A549 (cell line): ENCODE measurements at regions not wholly inside any gene's neighbourhood (a gene's known extent, or its start where the extent isn't known, plus 50 kb on each side); places are given as distances from the start of the nearest gene placed in this dataset.

Experiments used
- ATAC-seq, 2 experiments: fragments of 200-7000 bp in 1 of 2; fragments of >200 bp in 1 of 2; cut with Nextera tagmentation in 1 of 2; cut with Tn5 transposase in 1 of 2; 3 replicates each; pipeline versions ENCODE4 v1.8.0 to v1.9.1; 2018 to 2020; ENCODE audit warnings: mild to moderate bottlenecking in 1 of 2, moderate library complexity in 1 of 2
- CTCF ChIA-PET: fragments of 300-600 bp; sonication (Branson Sonifier 250); formaldehyde crosslinking; extraction: SDS; loops from one replicate; lab custom pipeline; 2021; ENCODE audit warnings: antibody characterized with exemption, inconsistent platforms; lab: Yijun Ruan, JAX
- POLR2A ChIA-PET: fragments of 350-600 bp; formaldehyde crosslinking; extraction: SDS; loops from one replicate; lab custom pipeline; 2021; ENCODE audit warnings: antibody characterized with exemption, inconsistent platforms; lab: Yijun Ruan, JAX
- DNase-seq, 2 experiments: peaks; one replicate each; pipeline versions ENCODE4 v3.0.0 to v3.0.0-alpha.2; 2011 to 2016; ENCODE audit warnings: low read depth in 1 of 2, low spot score in 1 of 2
- FAIRE-seq: peaks from 2 replicates; lab custom pipeline; 2011; peaks lifted over from hg19 to GRCh38; lab: Jason Lieb, UNC
- H3K27ac ChIP-seq, 2 experiments: fragments of >200 bp; sonication (Bioruptor Twin); formaldehyde crosslinking; 3 replicates each; pipeline ENCODE4 v1.5.1; 2016 to 2017
- H3K4me1 ChIP-seq: fragments of >200 bp; sonication (Bioruptor Twin); formaldehyde crosslinking; 3 replicates; pipeline ENCODE4 v1.6.1; 2016
- H3K4me2 ChIP-seq: fragments of >200 bp; sonication (Bioruptor Twin); formaldehyde crosslinking; 3 replicates; pipeline ENCODE4 v1.6.1; 2016
- H3K4me3 ChIP-seq: fragments of >200 bp; sonication (Bioruptor Twin); formaldehyde crosslinking; 3 replicates; pipeline ENCODE4 v1.5.1; 2016
- H3K9me3 ChIP-seq: fragments of >200 bp; sonication (Bioruptor Twin); formaldehyde crosslinking; 3 replicates; pipeline ENCODE4 v1.6.1; 2016
- ATOH8 ChIP-seq: fragments of 250-450 bp; sonication (Bioruptor Pico); IDR thresholded peaks from 2 replicates; pipeline ENCODE4 v1.5.0; 2020; ENCODE audit warnings: low read depth, mild to moderate bottlenecking, moderate library complexity
- CHD4 ChIP-seq: fragments of 200-600 bp; sonication (generic); IDR thresholded peaks from 2 replicates; pipeline ENCODE4 v1.6.1; 2016; ENCODE audit warnings: antibody characterized with exemption, mild to moderate bottlenecking, borderline replicate concordance
- CTCF ChIP-seq: fragments of >200 bp; sonication (Bioruptor Twin); formaldehyde crosslinking; IDR thresholded peaks from 3 replicates; pipeline ENCODE4 v1.5.1; 2016
- EHF ChIP-seq: fragments of 250-450 bp; sonication (Bioruptor Pico); IDR thresholded peaks from 2 replicates; pipeline ENCODE4 v1.5.0; 2020; ENCODE audit warnings: mild to moderate bottlenecking
- ESRRA ChIP-seq: fragments of 150-350 bp; IDR thresholded peaks from 2 replicates; pipeline ENCODE4 v1.6.1; 2014; ENCODE audit warnings: mild to moderate bottlenecking, low read length, borderline replicate concordance
- FOSB ChIP-seq: fragments of 250-450 bp; sonication (Bioruptor Pico); IDR thresholded peaks from 2 replicates; pipeline ENCODE4 v1.5.0; 2020; ENCODE audit warnings: mild to moderate bottlenecking, moderate library complexity
- FOSL2 ChIP-seq, 2 experiments: fragments of 450-650 bp in 1 of 2; fragments of >200 bp in 1 of 2; sonication (Bioruptor Twin) in 1 of 2; formaldehyde crosslinking; IDR thresholded peaks; 2 replicates each; pipeline versions ENCODE4 v1.5.0 to v1.6.1; 2016 to 2020; ENCODE audit warnings: mild to moderate bottlenecking in 1 of 2, moderate library complexity in 1 of 2
- HEYL ChIP-seq: fragments of 250-450 bp; sonication (Bioruptor Pico); IDR thresholded peaks from 2 replicates; pipeline ENCODE4 v1.8.0; 2021; ENCODE audit warnings: mild to moderate bottlenecking, moderate library complexity
- HOXA7 ChIP-seq: fragments of 250-450 bp; sonication (Bioruptor Pico); IDR thresholded peaks from 2 replicates; pipeline ENCODE4 v1.5.0; 2020; ENCODE audit warnings: mild to moderate bottlenecking, moderate library complexity
- HOXB13 ChIP-seq: fragments of 250-450 bp; sonication (Bioruptor Pico); IDR thresholded peaks from 2 replicates; pipeline ENCODE4 v1.5.0; 2020; ENCODE audit warnings: low read depth, mild to moderate bottlenecking, moderate library complexity
- HOXB5 ChIP-seq: fragments of 250-450 bp; sonication (Bioruptor Pico); IDR thresholded peaks from 2 replicates; pipeline ENCODE4 v1.5.0; 2020; ENCODE audit warnings: mild to moderate bottlenecking, moderate library complexity
- JUNB ChIP-seq: fragments of >200 bp; sonication (Bioruptor Twin); formaldehyde crosslinking; IDR thresholded peaks from 2 replicates; pipeline ENCODE4 v1.6.1; 2016
- MAFK ChIP-seq: fragments of 450-650 bp; IDR thresholded peaks from 2 replicates; pipeline ENCODE4 v1.6.1; 2014; ENCODE audit not compliant: partially characterized antibody
- MAX ChIP-seq: IDR thresholded peaks from 2 replicates; pipeline ENCODE4 v1.6.1; 2012
- MAZ ChIP-seq: fragments of 150-350 bp; IDR thresholded peaks from 2 replicates; pipeline ENCODE4 v1.6.1; 2014; ENCODE audit warnings: antibody characterized with exemption, low read depth, low read length, borderline replicate concordance
- MYC ChIP-seq: IDR thresholded peaks from 2 replicates; pipeline ENCODE4 v1.6.1; 2012; ENCODE audit warnings: mild to moderate bottlenecking, inconsistent platforms, low read length, improper control_type of control experiment, borderline replicate concordance
- NR3C1 ChIP-seq: fragments of >200 bp; sonication (Bioruptor Twin); formaldehyde crosslinking; IDR thresholded peaks from 3 replicates; pipeline ENCODE4 v1.6.1; 2017
- PHF8 ChIP-seq: fragments of 200-600 bp; sonication (generic); IDR thresholded peaks from 2 replicates; pipeline ENCODE4 v1.6.1; 2016; ENCODE audit warnings: low read depth, mild to moderate bottlenecking, antibody characterized with exemption, moderate library complexity, borderline replicate concordance
- POLR2AphosphoS2 ChIP-seq: conservative IDR thresholded peaks from 2 replicates; pipeline ENCODE4 v1.6.1; 2012; ENCODE audit warnings: low read length, improper control_type of control experiment, inconsistent platforms
- RAD21 ChIP-seq, 2 experiments: fragments of >200 bp in 1 of 2; sonication (Bioruptor Twin) in 1 of 2; formaldehyde crosslinking in 1 of 2; IDR thresholded peaks in 1 of 2; conservative IDR thresholded peaks in 1 of 2; 2 replicates in 1 of 2; 3 replicates in 1 of 2; pipeline ENCODE4 v1.6.1; 2012 to 2018; ENCODE audit warnings: inconsistent platforms in 1 of 2
- RARB ChIP-seq: fragments of 250-450 bp; sonication (Bioruptor Pico); IDR thresholded peaks from 2 replicates; pipeline ENCODE4 v1.8.0; 2021; ENCODE audit warnings: mild to moderate bottlenecking, moderate library complexity
- REST ChIP-seq: fragments of 200-600 bp; sonication (generic); IDR thresholded peaks from 2 replicates; pipeline ENCODE4 v1.6.1; 2016; ENCODE audit warnings: antibody characterized with exemption, mild to moderate bottlenecking, moderate library complexity
- RNF2 ChIP-seq: fragments of 200-600 bp; sonication (generic); IDR thresholded peaks from 2 replicates; pipeline ENCODE4 v1.6.1; 2016; ENCODE audit warnings: low read depth, mild to moderate bottlenecking, antibody characterized with exemption, moderate library complexity, borderline replicate concordance
- TFCP2L1 ChIP-seq: fragments of 250-450 bp; sonication (Bioruptor Pico); IDR thresholded peaks from 2 replicates; pipeline ENCODE4 v1.5.0; 2021; ENCODE audit warnings: mild to moderate bottlenecking
- TP53 ChIP-seq: fragments of 250-450 bp; sonication (Bioruptor Pico); IDR thresholded peaks from 2 replicates; pipeline ENCODE4 v1.5.0; 2021; ENCODE audit warnings: mild to moderate bottlenecking, moderate library complexity
- ZC3H11A ChIP-seq: fragments of 450-650 bp; IDR thresholded peaks from 2 replicates; pipeline ENCODE4 v1.6.1; 2014; ENCODE audit warnings: antibody characterized with exemption, mild to moderate bottlenecking
- ZFP36 ChIP-seq: fragments of 450-650 bp; IDR thresholded peaks from 2 replicates; pipeline ENCODE4 v1.6.1; 2014; ENCODE audit warnings: borderline replicate concordance; ENCODE audit not compliant: partially characterized antibody
- ZSCAN20 ChIP-seq: fragments of 250-450 bp; sonication (Bioruptor Pico); IDR thresholded peaks from 2 replicates; pipeline ENCODE4 v1.8.0; 2022; ENCODE audit warnings: mild to moderate bottlenecking, moderate library complexity
- WGBS: methylation state at CpG from one replicate; pipeline ENCODE4 v1.1.6; 2017; ENCODE audit errors: missing lambda C conversion rate; 5-methylcytosine and 5-hydroxymethylcytosine counted together

GRCh38 chr4:81676537-81676936, 204.8 kb upstream of the RASGEF1B start:
- POLR2A ChIA-PET: no interaction called here
- no peak overlapping the region for H3K27ac ChIP-seq
- no peak overlapping the region for H3K4me3 ChIP-seq
- ATAC-seq (no peak), DNase-seq (no peak)
- no peak overlapping the region for H3K4me2 ChIP-seq
- TF ChIP-seq RARB (CRISPR knock-in tag): no peak
- no peak for TF ChIP-seq ZC3H11A
- no peak for TF ChIP-seq TP53 (CRISPR knock-in tag)
- TF ChIP-seq, all 56 proteins: peak for 0
- Histone ChIP-seq H3K9me3 (no peaks in the 10 kb centered on the region), H3K4me1 (no peaks in the 10 kb centered on the region)
- WGBS: 48% methylated on average over 5 of the region's 5 CpGs
- no peak for FAIRE-seq
- CTCF ChIA-PET: no interaction called here

- TF ChIP-seq POLR2AphosphoS2: no peak
- TF ChIP-seq FOSB (CRISPR knock-in tag): no peak
- no peak for TF ChIP-seq HEYL
- no peak for TF ChIP-seq TFCP2L1 (CRISPR knock-in tag)
- TF ChIP-seq NR3C1: no peak
- no peak for TF ChIP-seq ZC3H11A
- no peak for TF ChIP-seq RNF2
- no peak for TF ChIP-seq REST
- no peak for TF ChIP-seq ZSCAN20 (CRISPR knock-in tag)
- TF ChIP-seq MAZ: no peak
- no peak for TF ChIP-seq RAD21 (conservative IDR thresholded peaks at IDR 0.05 in 1 of 2, IDR thresholded peaks at IDR 0.05 in 1 of 2)
- no peak for TF ChIP-seq MYC
- no peak for TF ChIP-seq CHD4
- TF ChIP-seq HOXA7 (CRISPR knock-in tag): no peak
- TF ChIP-seq PHF8: no peak
- TF ChIP-seq, all 56 proteins: peak for 0
- POLR2A ChIA-PET: no interaction called here
- H3K27ac ChIP-seq: no peak overlapping the region
- WGBS: 12% methylated on average over 7 of the region's 7 CpGs
- CTCF ChIA-PET: no interaction called here
- no peak overlapping the region for H3K4me2 ChIP-seq
- DNase-seq (no peak), ATAC-seq (no peak), FAIRE-seq (no peak)
- H3K4me3 ChIP-seq: no peak overlapping the region
- no peaks in the 10 kb centered on the region for H3K4me1 ChIP-seq
- no peaks in the 10 kb centered on the region for H3K9me3 ChIP-seq
Measured at GRCh38 chr4:81675791-81676393, 204.2 kb upstream of the RASGEF1B start.

- WGBS: 41% methylated on average over 4 of the region's 4 CpGs
- Histone ChIP-seq H3K4me2 (no peak overlapping the region), H3K9me3 (no peaks in the 10 kb centered on the region), H3K4me1 (no peaks in the 10 kb centered on the region), H3K27ac (no peak overlapping the region), H3K4me3 (no peak overlapping the region)
- no peak for TF ChIP-seq MYC
- no peak for TF ChIP-seq ZFP36
- no peak for TF ChIP-seq HOXB5
- TF ChIP-seq ESRRA: no peak
- TF ChIP-seq FOSL2 (IDR thresholded peaks at IDR 0.05): no peak
- TF ChIP-seq FOSL2 (CRISPR knock-in tag; IDR thresholded peaks at IDR 0.05): no peak
- TF ChIP-seq PHF8: no peak
- TF ChIP-seq ZC3H11A: no peak
- TF ChIP-seq RARB (CRISPR knock-in tag): no peak
- no peak for TF ChIP-seq CTCF
- no peak for TF ChIP-seq FOSB (CRISPR knock-in tag)
- TF ChIP-seq ZSCAN20 (CRISPR knock-in tag): no peak
- TF ChIP-seq TP53 (CRISPR knock-in tag): no peak
- TF ChIP-seq ATOH8 (CRISPR knock-in tag): no peak
- TF ChIP-seq HEYL: no peak
- TF ChIP-seq JUNB: no peak
- no peak for TF ChIP-seq HOXB13 (CRISPR knock-in tag)
- TF ChIP-seq MAX: no peak
- TF ChIP-seq EHF (CRISPR knock-in tag): no peak
- no peak for TF ChIP-seq MAFK
- FAIRE-seq (no peak), DNase-seq (no peak), ATAC-seq (no peak)
- POLR2A ChIA-PET: no interaction called here
- CTCF ChIA-PET: no interaction called here
Measured at GRCh38 chr4:81673961-81674360, 202.3 kb upstream of the RASGEF1B start.
